SKM-1 treated with dmso at 0.1 percent for 144 hours (cell line): ENCODE measurements at regions not wholly inside any gene's neighbourhood (a gene's known extent, or its start where the extent isn't known, plus 50 kb on each side); places are given as distances from the start of the nearest gene placed in this dataset.
A peak's percentile ranks its signal among the peaks of the same experiment; 100 is the strongest.
"Not testable (repeated sequence)": the region's sequence is repeated elsewhere in the genome, so short reads cannot be mapped to it uniquely, and the experiment has no call there.

Experiments used
- DNase-seq: peaks from one replicate; lab custom pipeline; 2025; ENCODE audit not compliant: unreplicated experiment; lab: John Stamatoyannopoulos, UW

DNA sequence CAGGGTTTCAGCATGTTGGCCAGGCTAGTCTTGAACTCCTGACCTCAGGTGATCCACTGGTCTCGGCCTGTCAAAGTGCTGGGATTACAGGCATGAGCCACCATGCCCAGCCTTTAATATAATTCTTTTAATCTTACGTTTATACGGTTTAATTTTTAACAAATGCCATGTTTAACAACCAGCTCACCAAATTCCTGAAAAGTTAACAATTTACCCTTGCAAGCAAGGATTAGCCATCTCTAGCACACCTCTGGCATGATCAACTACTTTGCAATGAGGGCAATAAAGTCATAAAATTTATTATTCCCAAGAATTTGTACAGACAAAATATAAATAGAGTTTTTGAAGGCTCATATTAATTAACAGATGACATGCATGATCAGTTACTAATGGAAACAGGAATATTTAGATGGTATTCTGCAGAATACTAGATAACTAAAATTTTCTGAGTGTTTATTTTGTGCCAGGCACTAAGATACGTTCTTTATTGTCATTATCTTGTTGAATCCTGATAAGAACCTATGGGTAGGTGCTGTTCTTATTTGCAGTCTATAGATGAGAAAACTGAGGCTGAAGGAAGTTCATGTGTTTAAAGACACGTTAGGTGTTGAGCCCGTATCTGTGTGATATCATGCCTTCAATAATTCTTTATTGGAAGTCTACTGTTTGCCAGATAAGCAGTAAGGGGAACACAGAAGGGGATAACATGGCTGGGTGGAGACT, 190.1 kb downstream of the CDCA7 start:
- DNase-seq: no peak

DNA sequence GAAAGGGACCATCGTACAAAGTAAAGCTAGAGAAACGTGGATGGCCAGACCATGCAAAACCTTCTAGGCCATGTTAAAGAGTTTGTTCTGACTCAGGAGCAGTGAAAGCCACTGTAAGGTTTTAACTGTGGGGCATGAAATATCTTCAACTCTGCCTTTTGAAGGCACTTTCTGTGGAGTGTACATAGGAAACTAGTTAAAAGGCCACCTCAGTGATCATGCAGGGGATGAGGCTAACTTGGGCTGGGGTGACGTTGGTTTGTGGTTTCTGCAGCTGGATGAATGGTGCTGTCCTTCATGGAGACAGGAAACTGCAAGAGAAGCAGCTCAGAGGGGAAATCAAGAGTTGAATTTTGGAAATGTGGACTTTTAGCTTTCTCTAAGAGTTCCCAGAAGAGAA, 190.7 kb downstream of the CDCA7 start:
- peak; percentile 39 for DNase-seq

DNA sequence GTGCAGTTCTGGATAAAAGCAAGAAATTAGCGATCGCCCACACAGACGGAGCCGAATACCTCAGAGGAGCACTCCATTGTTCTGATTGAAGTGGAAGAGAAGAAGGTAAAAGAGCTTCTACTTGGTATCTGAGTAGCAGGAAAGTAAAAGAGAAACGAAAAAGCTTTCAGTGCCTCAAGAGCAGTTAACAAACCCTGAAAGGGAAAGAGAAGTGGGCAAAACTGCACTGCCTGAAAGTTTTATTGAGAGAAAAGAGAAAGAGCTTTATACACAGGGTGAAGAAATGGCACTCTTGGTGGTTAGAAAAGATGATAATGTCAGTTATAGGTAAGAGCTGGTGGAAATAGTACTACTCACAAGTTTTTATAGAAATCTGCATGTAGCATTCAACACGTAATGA, 192.8 kb downstream of the CDCA7 start:
- DNase-seq: no peak

DNA sequence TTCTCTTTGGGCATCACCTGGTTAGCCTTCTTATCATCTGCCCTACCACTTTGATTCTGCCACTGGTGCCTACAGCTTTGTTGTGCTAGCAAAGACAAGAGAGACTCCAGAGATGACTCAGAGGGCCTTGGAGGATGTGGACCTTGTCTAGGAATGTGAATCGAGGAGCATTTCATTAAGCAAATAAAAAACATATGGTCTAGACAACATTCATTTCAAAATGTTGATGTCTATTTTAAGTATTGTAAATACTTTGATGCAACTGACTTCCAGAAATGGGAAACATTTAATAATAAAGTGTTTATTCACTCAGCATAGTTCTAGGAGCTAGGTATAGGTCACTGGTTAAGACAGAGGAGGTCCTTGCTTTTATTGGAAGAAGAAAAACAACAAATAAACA, 195.5 kb downstream of the CDCA7 start:
- no peak for DNase-seq

DNA sequence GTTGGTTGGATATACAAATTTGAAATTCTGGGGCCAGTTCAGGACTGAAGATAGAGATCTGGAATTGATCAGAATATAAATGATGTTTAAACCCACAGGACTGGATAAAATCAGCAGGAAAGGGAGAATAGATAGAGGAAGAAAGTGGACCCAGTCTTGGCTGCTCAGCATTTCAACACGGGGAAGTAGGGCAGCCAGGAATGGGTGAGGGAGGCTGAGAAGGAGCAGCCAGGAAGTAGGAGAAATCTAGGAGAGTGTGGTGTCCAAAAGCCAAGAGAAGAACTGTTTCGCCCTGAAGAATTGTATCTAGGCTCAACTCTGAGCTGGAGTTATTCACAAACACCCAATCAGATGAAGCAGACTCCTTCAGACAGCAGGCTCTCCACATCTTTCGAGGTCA, 197.9 kb downstream of the CDCA7 start:
- no peak for DNase-seq

DNA sequence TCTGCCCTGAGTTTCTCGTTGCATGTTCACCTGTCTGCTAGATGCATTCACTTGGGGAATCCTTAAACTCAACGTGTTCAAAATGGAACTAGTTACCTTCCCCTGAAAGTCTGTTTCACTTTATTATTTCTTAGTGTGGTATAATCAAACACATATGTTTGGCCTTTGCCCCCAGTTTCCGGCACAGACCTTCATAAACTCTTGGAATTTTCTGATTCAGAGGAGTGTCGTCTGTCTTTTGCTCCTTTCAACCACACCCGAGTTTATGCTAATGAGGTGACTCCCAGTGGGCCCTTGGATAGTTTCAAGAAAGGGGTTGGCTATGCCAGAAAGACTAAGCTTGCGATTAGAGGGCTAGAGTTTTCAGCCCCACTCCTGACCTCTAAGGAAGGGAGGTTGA, 198.9 kb downstream of the CDCA7 start:
- DNase-seq: no peak

DNA sequence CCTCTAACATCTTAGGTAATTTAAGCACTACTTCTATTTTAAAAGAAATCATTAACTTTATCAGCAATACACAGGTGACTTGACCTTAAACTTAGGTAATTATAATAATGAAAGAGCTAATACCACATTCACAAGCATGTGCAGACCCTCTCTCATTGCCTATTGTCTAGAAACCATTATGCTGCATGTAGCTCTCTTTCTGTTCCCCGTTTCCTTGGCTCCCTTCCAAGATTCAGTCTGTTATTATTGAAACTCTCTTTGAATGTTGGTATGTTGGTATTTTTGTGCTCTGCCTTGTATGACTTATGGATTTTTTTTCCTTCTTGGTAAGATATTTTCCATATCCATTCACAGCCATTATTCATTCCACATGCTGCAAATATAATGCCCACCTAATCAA, 201.2 kb downstream of the CDCA7 start:
- no peak for DNase-seq

DNA sequence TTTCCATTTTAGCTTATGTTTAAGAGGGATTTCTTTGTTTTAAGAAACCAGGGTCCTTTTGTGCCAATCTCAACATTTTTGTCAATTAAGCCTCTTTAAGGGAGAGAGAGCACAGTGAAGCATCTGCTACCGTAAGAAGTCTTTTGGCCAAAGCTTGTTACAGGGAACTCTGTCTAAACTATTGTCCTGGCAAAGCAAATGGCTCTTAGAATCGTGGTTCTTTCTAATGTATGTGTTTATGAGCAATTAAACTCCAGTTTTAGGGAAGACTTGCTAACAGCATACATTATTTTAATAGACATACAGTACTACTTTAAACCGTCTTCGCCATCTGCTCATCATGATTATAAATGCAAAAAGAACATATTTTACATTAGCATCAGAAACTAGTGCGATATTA, 202.1 kb downstream of the CDCA7 start:
- DNase-seq: no peak

DNA sequence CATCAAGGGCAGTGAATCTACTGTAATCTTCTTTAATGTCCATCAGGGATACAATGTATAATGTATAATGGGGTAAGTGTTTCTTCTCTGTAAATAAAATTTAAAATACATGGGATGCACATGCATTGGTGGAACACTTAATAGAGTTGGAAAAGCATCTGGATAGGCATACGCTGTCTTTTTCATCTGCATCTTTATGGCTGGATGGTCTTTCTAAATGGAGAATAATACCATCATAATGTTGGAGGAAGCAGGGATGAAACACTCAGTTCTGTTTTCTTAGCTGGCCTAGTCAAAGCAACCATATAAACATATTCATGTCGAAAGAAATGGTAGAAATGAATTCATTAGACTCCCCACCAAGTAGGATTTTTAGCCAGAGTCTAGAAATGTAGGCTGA, 202.8 kb downstream of the CDCA7 start:
- DNase-seq: no peak

DNA sequence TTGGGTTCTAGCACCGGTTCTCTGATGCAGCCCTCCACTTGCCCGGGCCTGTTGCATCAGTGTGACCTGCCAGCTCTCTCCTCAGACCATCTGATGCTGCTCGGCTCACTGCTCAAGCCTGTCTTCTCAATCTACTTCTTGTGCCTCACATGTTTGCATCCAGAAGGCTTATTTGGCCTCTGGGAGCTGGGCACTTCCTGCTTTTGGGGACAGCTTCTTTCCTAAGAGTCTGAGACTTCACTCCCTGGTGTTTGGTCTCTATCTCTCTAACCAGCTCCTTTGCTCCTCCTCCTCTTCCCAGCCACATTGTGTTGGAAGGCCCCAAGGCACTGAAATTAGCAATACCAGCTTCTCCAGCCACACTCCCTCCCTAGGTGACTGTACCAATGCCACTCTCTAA, 212.8 kb downstream of the CDCA7 start:
- no peak for DNase-seq

DNA sequence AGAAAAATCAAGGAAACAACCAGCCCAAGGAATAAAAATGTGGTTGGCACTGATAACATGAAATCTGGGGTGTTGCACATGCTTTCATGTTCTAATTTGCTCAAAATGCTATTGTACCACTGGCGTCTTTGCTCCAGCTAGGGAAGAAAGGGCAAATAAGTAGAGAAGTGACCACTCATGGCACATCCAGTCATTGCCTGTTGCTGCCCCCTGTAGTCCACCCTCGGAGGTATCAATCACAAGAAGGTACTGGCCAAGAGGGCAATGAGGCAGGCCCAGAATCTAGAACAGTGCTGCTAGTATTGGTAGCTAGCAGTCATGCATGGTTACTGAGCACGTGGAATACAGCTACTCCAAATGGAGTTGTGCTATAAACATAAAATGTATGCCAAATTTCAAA, 213.4 kb downstream of the CDCA7 start:
- no peak for DNase-seq

DNA sequence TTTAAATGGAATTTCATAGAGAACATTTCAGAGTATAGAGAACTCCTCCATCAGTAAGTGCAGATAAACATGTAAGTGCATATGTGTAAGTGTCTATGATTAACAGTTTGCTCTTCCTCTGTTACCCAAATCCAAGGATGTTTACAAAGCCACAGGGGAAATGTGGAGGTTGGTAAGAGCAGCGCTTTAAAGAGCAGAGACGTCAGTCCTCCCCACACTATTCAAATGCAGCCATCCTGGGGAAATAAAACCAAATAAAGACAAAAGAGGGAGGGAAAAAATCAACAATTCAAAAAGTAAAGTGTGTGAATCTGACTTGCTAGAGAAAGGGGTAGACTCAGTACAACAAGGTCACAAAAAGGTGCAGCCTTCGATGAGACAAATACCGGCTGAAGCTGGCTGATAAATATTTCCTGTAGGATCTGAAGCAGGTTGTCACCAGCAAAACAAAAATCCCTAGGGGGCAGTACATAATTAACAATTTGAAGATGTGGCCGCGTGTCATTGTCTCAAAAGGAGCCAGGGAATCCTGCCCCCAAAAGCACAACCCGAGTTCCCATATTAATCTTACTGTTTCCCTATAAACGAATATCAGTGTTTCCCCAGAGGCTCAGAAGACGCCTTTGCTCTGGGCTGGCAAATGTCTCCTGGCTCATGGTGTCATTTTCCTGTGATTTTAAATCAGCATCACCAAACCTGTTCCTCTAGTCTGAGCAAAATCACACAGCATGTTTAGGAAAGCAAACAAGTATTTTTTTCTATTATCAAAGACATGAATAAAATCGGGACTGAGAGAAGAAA, 216.5 kb downstream of the CDCA7 start:
- DNase-seq: no peak

DNA sequence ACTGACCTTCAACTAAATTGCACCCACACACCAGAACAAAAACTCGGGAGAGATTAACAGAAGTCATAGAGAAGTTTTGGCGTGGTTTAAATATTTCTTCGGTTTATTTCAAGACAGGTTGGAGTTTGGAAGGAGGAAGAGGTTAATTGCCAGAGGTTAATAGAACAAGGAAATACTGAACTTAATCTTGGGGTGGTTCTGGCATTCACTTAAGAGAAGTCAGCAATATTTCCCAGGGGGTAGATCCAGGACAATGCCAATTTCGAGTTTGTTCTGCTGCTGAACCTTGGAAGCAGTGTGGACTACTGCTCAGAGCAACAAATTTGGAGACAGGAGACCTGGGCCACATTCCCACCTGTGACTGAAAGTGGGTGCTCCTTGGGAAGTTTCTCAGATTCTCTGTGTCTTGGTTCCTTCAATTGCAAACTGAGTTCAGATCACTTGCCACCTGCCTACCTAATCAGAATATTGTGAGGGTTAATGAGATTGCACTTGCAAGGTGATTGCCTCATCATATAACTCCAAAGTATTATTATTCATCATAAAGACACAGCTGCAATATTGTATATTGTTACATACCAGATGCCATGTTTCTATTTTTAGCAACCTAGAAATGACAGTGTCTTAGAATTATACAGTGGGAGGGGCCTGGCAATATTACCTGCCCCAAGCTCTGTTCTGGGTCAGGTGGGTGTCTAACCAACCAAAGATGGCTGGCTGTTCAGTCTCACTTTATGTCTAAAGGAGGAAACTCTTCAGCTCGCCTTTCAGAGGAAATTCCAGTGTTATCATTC, 217.4 kb downstream of the CDCA7 start:
- DNase-seq: no peak

DNA sequence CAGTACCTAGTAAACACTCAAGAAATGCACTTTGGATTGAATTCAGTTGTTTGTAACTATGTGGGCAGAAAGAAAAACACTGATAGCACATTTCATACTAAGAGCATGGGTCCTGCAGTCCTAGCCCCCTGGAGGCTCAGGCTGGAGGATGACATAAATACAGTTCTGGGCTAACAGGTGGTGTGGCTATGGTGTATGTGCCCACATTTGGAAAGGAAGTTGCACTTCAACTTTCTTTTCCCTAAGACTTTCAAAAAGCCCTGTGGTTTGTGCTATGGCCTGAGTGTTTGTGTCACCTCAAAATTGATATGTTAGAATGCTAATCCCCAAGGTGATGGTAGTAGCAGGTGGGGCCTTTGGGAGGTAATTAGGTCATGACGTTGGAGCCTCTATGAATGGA, 218.2 kb downstream of the CDCA7 start:
- DNase-seq: no peak

DNA sequence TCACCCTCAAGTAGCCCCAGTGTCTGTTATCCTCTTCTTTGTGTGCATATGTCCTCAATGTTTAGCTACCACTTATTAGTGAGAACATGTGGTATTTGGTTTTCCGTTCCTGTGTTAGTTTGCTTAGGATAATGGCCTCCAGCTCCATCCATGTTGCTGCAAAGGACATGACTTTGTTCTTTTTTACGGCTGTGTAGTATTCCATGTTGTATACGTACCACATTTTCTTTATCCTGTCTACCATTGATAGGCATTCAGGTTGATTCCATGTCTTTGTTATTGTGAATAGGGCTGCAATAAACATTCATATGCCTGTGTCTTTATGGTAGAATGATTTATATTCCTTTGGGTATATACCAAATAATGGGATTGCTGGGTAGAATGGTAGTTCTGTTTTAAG, 219.1 kb downstream of the CDCA7 start:
- DNase-seq: not testable (repeated sequence)

DNA sequence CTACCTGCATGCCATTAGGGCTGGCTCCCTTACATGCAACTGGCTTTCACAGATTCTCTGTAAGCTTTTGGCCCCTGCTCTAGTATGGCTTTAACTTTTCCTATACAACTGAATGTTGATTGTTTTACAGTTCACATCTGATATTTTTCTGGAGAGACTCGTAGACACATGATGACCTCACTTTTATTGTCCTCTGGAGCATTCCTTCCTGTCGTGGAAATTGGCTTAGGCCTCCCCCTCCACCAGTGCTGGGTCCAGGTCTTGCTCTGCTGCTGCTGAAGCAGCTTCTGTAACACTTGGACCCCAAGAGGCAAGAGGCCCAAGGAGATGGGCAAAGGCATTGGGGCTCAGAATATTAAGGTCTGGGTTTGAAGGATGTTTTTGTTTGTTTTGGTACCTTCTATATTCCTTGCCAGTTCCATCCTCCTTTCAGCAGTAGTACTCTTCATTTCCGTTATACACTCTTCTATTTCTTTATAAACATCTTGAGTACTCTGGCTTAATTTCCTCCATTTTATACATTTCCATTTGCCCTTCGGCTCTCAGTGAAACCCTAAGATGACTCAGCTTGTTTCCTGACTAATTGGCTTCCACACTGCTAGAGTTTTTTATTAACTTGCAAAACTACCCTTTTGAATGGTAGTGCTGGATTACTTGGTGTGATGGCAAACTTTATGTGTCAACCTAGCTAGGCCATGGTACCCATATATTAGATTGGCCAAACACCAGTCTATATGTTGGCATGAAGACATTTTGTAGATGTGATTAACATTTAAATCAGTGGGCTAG, 219.8 kb downstream of the CDCA7 start:
- no peak for DNase-seq

DNA sequence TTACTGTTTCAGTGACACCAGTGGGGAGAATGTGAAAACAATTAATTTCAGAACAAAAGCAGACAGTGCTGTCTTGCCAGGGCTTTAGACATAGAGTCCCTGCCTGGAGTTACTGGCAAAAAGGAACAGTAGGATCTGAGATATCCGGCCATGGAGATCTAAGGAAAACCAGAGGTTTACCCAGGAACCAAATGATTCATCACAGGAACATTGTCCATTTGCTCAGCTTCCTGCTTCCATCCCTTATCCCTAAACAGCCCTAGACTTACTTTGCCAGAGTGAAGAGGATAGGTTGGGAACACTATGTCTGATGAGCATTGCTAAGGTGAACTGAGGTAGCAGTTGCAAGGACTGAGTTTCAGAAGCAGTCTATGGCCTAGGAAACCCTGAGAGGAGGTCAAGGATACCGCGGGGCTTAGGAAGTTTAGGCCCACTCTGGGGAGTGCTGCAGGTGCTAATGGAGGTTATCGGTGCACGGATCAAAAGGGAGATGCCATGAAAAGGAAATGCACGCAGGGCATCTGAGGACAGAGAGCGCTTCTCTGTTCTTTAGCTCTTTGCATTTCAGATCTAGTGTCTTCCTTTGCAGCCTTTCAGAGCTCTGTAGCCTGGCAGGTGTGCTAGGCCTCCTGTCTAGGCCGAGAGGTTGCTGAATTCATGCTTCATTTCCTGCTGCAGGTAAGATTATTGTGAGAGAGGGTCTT, 223.9 kb downstream of the CDCA7 start:
- no peak for DNase-seq

DNA sequence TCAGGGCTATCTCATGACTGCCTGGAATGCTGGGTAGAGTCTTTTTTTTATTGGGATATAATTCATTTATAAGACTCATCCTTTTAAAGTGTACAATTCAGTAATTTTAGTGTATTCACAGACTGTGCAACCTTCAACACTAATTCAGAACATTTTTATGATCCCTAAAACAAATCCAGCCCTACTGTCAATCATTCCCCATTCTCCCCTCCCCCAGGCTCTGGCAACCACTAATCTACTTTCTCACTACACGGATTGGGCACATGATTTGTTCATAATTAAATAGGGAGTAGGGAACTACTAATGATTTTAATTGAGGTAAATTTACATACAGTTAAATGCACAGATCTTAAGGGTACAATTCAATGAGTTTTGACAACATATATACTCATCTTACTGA, 225.7 kb downstream of the CDCA7 start:
- DNase-seq: no peak

DNA sequence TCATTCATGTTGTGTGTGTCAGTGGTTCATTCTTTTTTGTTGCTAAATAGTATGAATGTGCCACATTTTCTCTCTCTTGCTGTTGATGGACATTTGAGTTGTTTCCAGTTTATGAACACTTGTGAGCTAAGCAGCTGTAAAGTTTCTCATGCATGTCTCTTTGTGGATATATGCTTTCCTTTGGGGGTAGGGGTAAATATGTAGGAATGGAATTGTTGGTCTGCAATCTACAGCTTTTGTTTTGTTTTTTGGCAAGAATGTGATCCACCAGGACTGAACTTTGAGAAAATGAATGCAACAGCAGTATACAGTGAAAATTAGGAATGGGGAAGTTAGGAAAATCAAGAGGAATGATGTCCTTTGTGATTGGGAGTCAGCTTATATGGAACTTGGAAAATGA, 226.3 kb downstream of the CDCA7 start:
- DNase-seq: no peak

DNA sequence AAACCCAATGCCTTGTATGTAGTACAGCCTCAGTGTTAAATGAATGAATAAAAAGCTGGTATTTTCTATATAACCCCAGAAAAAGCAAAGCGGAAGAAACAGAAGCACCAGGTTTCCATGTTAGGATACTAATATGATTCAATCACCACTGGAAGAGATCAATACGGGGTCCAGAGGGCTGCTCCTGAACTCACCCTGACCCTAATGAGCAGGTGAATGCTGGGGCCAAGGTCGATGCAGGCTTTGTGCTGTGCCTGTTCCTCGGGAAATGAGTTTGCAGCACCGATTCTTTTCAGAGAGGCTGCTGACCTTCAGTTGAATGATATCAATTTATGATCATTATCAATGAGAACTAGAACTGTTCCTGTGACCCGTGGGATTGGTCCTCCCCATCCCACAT, 228.5 kb downstream of the CDCA7 start:
- no peak for DNase-seq

DNA sequence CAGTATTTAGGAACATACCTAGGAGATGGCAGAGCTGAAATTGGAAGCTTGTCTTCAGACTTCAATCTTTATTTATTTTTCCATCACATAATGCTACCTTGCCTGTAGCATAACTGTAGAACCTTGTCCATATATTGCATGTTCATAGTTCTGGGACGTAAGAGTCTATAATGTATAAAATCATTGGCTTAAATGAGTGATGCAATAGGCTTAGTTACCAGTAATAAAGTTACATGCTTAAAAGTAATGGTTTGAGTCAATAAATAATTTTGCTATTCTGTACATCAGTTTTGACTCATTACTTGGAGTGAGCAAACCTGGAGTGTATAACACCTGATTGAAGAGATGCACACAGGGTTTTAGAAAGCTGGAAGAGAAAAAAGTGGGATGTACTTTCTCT, 229.3 kb downstream of the CDCA7 start:
- DNase-seq: no peak
